HG03135 (cell line): ENCODE measurements at regions not wholly inside any gene's neighbourhood (a gene's known extent, or its start where the extent isn't known, plus 50 kb on each side); places are given as distances from the start of the nearest gene placed in this dataset.
"Not testable (repeated sequence)": the region's sequence is repeated elsewhere in the genome, so short reads cannot be mapped to it uniquely, and the experiment has no call there.

Source experiments
- ATAC-seq: cut with Tn5 transposase; IDR thresholded peaks from one replicate; pipeline ENCODE4 v1.9.1; 2021; ENCODE audit warnings: mild to moderate bottlenecking, moderate library complexity; ENCODE audit not compliant: unreplicated experiment

DNA sequence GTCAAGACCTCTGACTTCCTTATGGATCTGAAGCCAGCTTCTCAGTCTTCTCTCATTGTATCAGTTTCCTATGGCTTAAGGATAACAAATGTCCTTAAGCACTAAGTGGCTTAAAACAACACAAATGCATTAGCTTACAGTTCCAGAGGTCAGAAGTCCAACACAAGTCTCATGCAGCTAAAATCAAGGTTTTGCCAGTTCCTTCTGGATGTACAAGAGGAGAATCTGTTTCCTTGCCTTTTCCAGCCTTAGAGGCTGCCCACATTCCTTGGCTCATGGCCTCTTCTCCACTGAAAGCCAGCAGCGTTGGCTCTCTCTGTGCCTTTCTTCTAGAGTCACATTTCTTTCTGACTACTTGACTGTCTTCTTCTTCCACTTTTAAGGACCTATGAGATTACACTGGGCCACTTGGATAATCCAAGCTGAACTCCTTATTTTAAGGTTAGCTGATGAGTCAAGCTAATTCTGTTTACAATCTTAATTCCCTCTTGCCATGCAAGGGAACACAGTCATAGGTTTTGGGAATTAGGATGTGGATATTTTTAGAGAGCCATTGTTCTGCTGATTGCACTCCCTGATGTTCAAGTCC, 179.0 kb downstream of the BCAS1 start:
- no peak for ATAC-seq

- ATAC-seq = no peak
These were observed 179.7 kb downstream of the BCAS1 start for GRCh38 chr20:53890443-53891305.

- no peak for ATAC-seq
These were observed 180.8 kb downstream of the BCAS1 start for GRCh38 chr20:53889411-53890148.

DNA sequence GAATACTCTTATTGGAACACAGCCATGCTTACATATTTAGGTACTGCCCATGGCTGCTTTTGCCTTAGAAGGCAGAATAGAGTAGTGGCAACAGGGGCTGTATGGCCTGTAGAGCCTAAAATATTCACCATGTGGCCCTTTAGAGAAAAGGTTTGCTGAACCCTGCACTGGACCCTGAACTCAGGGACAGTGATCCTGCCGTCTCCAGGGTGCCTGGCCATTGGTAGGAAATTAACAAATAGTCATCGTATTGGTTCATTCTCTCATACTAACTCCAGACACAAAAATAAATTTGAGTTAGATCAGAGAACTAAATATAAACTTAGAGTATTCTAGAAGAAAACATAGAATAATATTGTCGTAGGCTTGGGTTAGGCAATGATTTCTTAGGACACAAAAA, 181.4 kb downstream of the BCAS1 start:
- ATAC-seq = no peak

DNA sequence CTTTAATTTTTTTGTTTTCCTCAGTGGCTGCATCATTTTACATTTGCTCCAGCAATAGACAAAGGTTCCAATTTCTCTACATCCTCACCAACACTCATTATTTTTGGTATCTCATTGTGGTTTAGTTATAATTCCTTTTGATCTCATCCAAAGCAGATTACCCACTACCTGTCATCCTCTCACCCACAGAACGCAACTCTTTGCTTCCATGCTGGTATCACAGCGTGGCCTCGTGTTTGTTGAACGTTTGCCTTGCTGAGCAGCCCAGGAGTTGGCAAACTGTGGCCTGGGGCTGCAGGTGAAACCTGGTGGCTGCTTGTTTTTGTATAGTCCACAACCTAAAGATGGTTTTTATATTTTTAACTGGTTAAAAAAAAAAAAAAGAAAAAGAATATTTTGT, 181.9 kb downstream of the BCAS1 start:
- no peak for ATAC-seq

DNA sequence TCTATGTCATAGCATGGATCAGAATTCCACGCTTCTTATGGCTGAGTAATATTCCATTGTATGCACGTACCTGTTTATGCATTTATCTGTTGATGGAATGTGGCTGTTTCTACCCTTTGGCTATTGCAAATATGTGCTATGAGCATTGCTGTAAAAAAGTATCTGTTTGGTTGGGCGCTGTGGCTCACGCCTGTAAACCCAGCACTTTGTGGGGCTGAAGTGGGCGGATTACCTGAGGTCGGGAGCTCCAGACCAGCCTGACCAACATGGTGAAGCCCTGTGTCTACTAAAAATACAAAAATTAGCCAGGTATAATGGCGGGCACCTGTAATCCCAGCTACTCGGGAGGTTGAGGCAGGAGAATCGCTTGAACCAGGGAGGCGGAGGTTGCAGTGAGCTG, 182.4 kb downstream of the BCAS1 start:
- no peak for ATAC-seq

- no peak for ATAC-seq
These were observed 185.4 kb downstream of the BCAS1 start for GRCh38 chr20:53884859-53885541.

DNA sequence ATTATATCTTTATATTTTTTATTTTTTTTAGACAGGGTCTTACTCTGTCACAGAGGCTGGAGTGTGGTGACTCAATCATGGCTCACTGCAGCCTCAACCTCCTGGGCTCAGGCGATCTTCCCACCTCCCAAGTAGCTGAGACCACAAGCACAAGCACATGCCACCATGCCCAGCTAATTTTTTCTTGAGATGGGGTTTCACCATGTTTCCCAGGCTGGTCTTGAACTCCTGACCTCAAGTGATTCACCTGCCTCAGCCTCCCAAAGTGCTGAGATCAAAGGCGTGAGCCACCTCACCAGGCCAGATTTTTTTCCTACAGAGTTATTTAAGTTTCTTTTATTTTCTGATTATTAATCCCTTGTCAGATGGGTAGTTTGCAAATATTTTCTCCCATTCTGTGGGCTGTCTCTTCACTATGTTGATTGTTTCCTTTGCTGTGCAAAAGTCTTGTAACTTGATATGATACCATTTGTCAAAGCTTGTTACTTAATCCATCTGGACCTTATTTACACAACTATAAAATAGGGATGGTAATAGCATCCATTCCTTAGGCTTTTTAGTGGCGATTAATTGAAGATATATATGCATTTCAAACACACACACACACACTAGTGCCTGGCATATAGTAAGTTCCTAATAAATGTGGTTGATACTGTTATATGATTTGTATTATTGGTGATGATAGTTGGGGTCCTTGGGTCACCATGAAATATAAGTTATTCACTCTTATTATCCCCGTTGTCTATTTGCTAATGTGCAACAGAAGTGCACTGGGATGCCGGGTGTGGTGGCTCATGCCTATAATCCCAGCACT, 187.1 kb downstream of the BCAS1 start:
- no peak for ATAC-seq

- not testable (repeated sequence) for ATAC-seq
These were observed 187.9 kb downstream of the BCAS1 start for GRCh38 chr20:53882438-53882986.

- ATAC-seq = no peak
These were observed 189.0 kb downstream of the BCAS1 start for GRCh38 chr20:53881362-53881761.

DNA sequence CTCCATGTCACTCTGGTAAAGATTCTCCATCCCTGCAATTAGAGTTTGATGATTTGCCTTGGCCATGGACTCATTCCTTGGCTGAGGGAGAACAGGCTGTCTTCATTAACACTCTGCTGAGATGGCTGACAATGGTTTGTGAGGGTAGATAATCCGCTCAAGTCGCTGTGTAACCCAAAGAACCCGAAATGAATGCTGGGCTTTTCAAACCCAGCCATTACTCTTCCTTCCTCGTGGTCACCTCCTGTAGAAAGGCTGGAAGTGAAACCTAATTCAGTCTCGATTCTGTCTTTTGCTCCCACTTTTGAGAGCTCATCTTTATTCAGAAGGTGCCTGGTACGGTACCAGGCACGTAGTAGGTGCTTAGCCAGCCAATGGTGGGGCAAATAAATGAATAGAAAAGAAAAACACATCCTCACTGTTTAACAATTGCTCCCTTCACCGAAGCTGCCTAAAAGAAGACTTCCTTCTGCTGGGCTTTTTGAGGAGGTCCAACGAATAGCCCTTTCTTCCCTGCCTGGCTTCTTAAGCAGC, 190.2 kb downstream of the BCAS1 start:
- ATAC-seq = no peak

GRCh38 chr20:53879048-53879684, 191.2 kb downstream of the BCAS1 start:
- no peak for ATAC-seq

GRCh38 chr20:53878262-53879047, 191.9 kb downstream of the BCAS1 start:
- ATAC-seq = no peak

- ATAC-seq = no peak
These were observed 193.4 kb downstream of the BCAS1 start for GRCh38 chr20:53876956-53877355.

DNA sequence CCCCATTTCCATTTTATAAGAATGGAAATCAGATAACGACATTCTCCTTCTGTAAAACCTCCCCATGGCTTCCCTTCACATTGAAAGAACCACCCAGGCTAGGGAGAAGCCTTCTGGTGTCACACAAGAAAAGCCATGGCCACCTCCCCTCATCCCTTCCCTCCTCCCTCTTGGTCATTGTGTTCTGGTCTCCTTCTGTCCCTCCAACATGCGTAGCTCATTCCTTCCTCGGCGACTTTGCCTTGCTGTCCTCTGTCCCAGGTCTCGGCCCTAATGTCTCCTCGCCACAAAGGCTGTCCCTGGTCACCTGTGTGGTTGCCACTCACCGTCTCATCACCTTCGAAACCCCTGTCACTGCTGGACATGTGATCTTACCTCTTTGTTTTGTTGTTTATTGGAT, 193.9 kb downstream of the BCAS1 start:
- no peak for ATAC-seq

GRCh38 chr20:53875452-53875851, 194.9 kb downstream of the BCAS1 start:
- no peak for ATAC-seq

GRCh38 chr20:53874706-53875105, 195.7 kb downstream of the BCAS1 start:
- no peak for ATAC-seq

DNA sequence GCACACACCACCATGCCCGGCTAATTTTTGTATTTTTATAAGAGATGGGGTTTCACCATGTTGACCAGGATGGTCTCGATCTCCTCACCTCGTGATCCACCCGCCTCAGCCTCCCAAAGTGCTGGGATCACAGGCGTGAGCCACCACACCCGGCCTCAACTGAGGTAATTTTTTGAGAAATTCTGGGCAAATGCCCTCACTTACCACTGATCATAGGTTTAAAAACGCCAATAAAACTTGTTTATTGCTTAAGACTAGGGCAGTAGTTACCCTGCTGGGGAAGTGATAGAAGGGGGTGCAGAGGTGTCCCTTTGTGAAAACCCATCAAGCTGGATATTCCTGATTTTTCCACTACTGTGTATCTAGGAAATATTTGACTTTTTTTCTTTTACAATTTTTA, 196.3 kb downstream of the BCAS1 start:
- ATAC-seq = no peak

- ATAC-seq = no peak
These were observed 197.2 kb downstream of the BCAS1 start for GRCh38 chr20:53873230-53873604.
